T-helper 2 cell treated with Interferon-gamma antibody and Interleukin-4, amounts not matched to agents 5 μg/mL and 100 μg/mL, for 36 hours (primary cell): ENCODE measurements at regions not wholly inside any gene's neighbourhood (a gene's known extent, or its start where the extent isn't known, plus 50 kb on each side); places are given as distances from the start of the nearest gene placed in this dataset.
"Not testable (repeated sequence)": the region's sequence is repeated elsewhere in the genome, so short reads cannot be mapped to it uniquely, and the experiment has no call there.

Source experiments
- DNase-seq: peaks from one replicate; pipeline ENCODE4 v3.0.0; 2021; ENCODE audit warnings: low spot score
- H3K27ac Mint-ChIP-seq: one replicate; pipeline ENCODE4 v1.8.0; 2021; ENCODE audit warnings: mild to moderate bottlenecking, mixed read lengths
- H3K27me3 Mint-ChIP-seq: one replicate; pipeline ENCODE4 v1.8.0; 2021; ENCODE audit warnings: low read depth, mixed read lengths
- H3K36me3 Mint-ChIP-seq: one replicate; pipeline ENCODE4 v1.8.0; 2021; ENCODE audit warnings: low read depth, mixed read lengths
- H3K4me1 Mint-ChIP-seq: one replicate; pipeline ENCODE4 v1.8.0; 2021; ENCODE audit warnings: low read depth, mixed read lengths
- H3K4me3 Mint-ChIP-seq: one replicate; pipeline ENCODE4 v1.8.0; 2022; ENCODE audit warnings: mild to moderate bottlenecking, moderate library complexity, mixed read lengths
- H3K9me3 Mint-ChIP-seq: one replicate; pipeline ENCODE4 v1.8.0; 2021; ENCODE audit warnings: mixed read lengths

- H3K27me3 Mint-ChIP-seq, result no peaks in the 10 kb centered on the region
Observed at GRCh38 chr3:181252631-181253030, 263.1 kb upstream of the DNAJC19 start.

GRCh38 chr3:181250714-181251113 lies 261.2 kb upstream of the DNAJC19 start:
- no peaks in the 10 kb centered on the region for H3K9me3 Mint-ChIP-seq
- DNase-seq, result no peak
- no peak overlapping the region for H3K27ac Mint-ChIP-seq
- no peaks in the 10 kb centered on the region for H3K27me3 Mint-ChIP-seq
- H3K4me3 Mint-ChIP-seq, result no peak overlapping the region
- H3K4me1 Mint-ChIP-seq, result no peaks in the 10 kb centered on the region
- no peaks in the 10 kb centered on the region for H3K36me3 Mint-ChIP-seq

More at GRCh38 chr3:181252631-181253030, 263.1 kb upstream of the DNAJC19 start:
- Mint-ChIP-seq H3K27ac (no peak overlapping the region), H3K9me3 (no peaks in the 10 kb centered on the region), H3K4me3 (no peak overlapping the region), H3K4me1 (no peaks in the 10 kb centered on the region), H3K36me3 (no peaks in the 10 kb centered on the region)
- no peak for DNase-seq

- Mint-ChIP-seq H3K36me3 (no peaks in the 10 kb centered on the region), H3K9me3 (no peaks in the 10 kb centered on the region), H3K4me1 (no peaks in the 10 kb centered on the region), H3K4me3 (no peak overlapping the region), H3K27me3 (no peaks in the 10 kb centered on the region), H3K27ac (no peak overlapping the region)
- DNase-seq, result no peak
Observed at GRCh38 chr3:181239441-181239840, 249.9 kb upstream of the DNAJC19 start.

- Mint-ChIP-seq H3K36me3 (no peaks in the 10 kb centered on the region), H3K9me3 (no peaks in the 10 kb centered on the region), H3K4me3 (no peak overlapping the region), H3K27me3 (no peaks in the 10 kb centered on the region), H3K27ac (no peak overlapping the region), H3K4me1 (no peaks in the 10 kb centered on the region)
- DNase-seq, result no peak
Observed at GRCh38 chr3:181230258-181230657, 240.7 kb upstream of the DNAJC19 start.

GRCh38 chr3:181213347-181213746 lies 223.8 kb upstream of the DNAJC19 start:
- H3K9me3 Mint-ChIP-seq, result no peaks in the 10 kb centered on the region
- H3K27ac Mint-ChIP-seq, result no peak overlapping the region
- H3K4me3 Mint-ChIP-seq, result no peak overlapping the region
- no peaks in the 10 kb centered on the region for H3K27me3 Mint-ChIP-seq
- H3K36me3 Mint-ChIP-seq, result no peaks in the 10 kb centered on the region
- no peak for DNase-seq
- H3K4me1 Mint-ChIP-seq, result no peaks in the 10 kb centered on the region

- DNase-seq, result no peak
- Mint-ChIP-seq H3K27me3 (no peaks in the 10 kb centered on the region), H3K9me3 (no peaks in the 10 kb centered on the region), H3K27ac (no peak overlapping the region), H3K4me3 (no peak overlapping the region), H3K36me3 (no peaks in the 10 kb centered on the region), H3K4me1 (no peaks in the 10 kb centered on the region)
Observed at GRCh38 chr3:181212271-181212670, 222.7 kb upstream of the DNAJC19 start.

- Mint-ChIP-seq H3K36me3 (no peaks in the 10 kb centered on the region), H3K4me1 (no peaks in the 10 kb centered on the region), H3K27me3 (no peaks in the 10 kb centered on the region), H3K27ac (no peak overlapping the region), H3K4me3 (no peak overlapping the region), H3K9me3 (no peaks in the 10 kb centered on the region)
- no peak for DNase-seq
Observed at GRCh38 chr3:181210275-181210674, 220.7 kb upstream of the DNAJC19 start.

GRCh38 chr3:181189556-181189955 lies 200.0 kb upstream of the DNAJC19 start:
- Mint-ChIP-seq H3K9me3 (no peaks in the 10 kb centered on the region), H3K4me3 (no peak overlapping the region), H3K36me3 (no peaks in the 10 kb centered on the region)

GRCh38 chr3:181183764-181184163 lies 194.2 kb upstream of the DNAJC19 start:
- no peaks in the 10 kb centered on the region for H3K4me1 Mint-ChIP-seq

More at GRCh38 chr3:181189556-181189955, 200.0 kb upstream of the DNAJC19 start:
- H3K27ac Mint-ChIP-seq, result no peak overlapping the region
- H3K4me1 Mint-ChIP-seq, result no peaks in the 10 kb centered on the region
- H3K27me3 Mint-ChIP-seq, result no peaks in the 10 kb centered on the region
- DNase-seq, result no peak

GRCh38 chr3:181183057-181183456 lies 193.5 kb upstream of the DNAJC19 start:
- H3K4me1 Mint-ChIP-seq, H3K27ac Mint-ChIP-seq, H3K36me3 Mint-ChIP-seq, DNase-seq, H3K9me3 Mint-ChIP-seq, H3K4me3 Mint-ChIP-seq, H3K27me3 Mint-ChIP-seq: not testable (repeated sequence)

More at GRCh38 chr3:181183764-181184163, 194.2 kb upstream of the DNAJC19 start:
- no peaks in the 10 kb centered on the region for H3K36me3 Mint-ChIP-seq
- H3K9me3 Mint-ChIP-seq, result no peaks in the 10 kb centered on the region
- DNase-seq, result no peak
- no peaks in the 10 kb centered on the region for H3K27me3 Mint-ChIP-seq
- no peak overlapping the region for H3K27ac Mint-ChIP-seq
- no peak overlapping the region for H3K4me3 Mint-ChIP-seq

GRCh38 chr3:181178991-181179390 lies 189.5 kb upstream of the DNAJC19 start:
- Mint-ChIP-seq H3K9me3 (no peaks in the 10 kb centered on the region), H3K4me3 (no peak overlapping the region), H3K27ac (no peak overlapping the region), H3K4me1 (no peaks in the 10 kb centered on the region), H3K36me3 (no peaks in the 10 kb centered on the region), H3K27me3 (no peaks in the 10 kb centered on the region)
- no peak for DNase-seq

GRCh38 chr3:181176601-181177000 lies 187.1 kb upstream of the DNAJC19 start:
- H3K4me1 Mint-ChIP-seq, result no peaks in the 10 kb centered on the region
- no peaks in the 10 kb centered on the region for H3K36me3 Mint-ChIP-seq
- no peak for DNase-seq
- no peak overlapping the region for H3K4me3 Mint-ChIP-seq
- H3K9me3 Mint-ChIP-seq, result no peaks in the 10 kb centered on the region
- H3K27ac Mint-ChIP-seq, result no peak overlapping the region
- no peaks in the 10 kb centered on the region for H3K27me3 Mint-ChIP-seq

GRCh38 chr3:181174676-181175233 lies 185.2 kb upstream of the DNAJC19 start:
- no peak overlapping the region for H3K27ac Mint-ChIP-seq
- H3K4me1 Mint-ChIP-seq, result no peaks in the 10 kb centered on the region
- H3K4me3 Mint-ChIP-seq, result no peak overlapping the region
- H3K27me3 Mint-ChIP-seq, result no peaks in the 10 kb centered on the region
- no peak for DNase-seq
- no peaks in the 10 kb centered on the region for H3K36me3 Mint-ChIP-seq
- H3K9me3 Mint-ChIP-seq, result no peaks in the 10 kb centered on the region

GRCh38 chr3:181174022-181174421 lies 184.5 kb upstream of the DNAJC19 start:
- Mint-ChIP-seq H3K27me3 (no peaks in the 10 kb centered on the region), H3K4me1 (no peaks in the 10 kb centered on the region), H3K4me3 (no peak overlapping the region), H3K9me3 (no peaks in the 10 kb centered on the region), H3K36me3 (no peaks in the 10 kb centered on the region), H3K27ac (no peak overlapping the region)
- no peak for DNase-seq

- Mint-ChIP-seq H3K36me3 (no peaks in the 10 kb centered on the region), H3K27ac (no peak overlapping the region), H3K4me1 (no peaks in the 10 kb centered on the region), H3K4me3 (no peak overlapping the region), H3K27me3 (no peaks in the 10 kb centered on the region), H3K9me3 (no peaks in the 10 kb centered on the region)
- no peak for DNase-seq
Observed at GRCh38 chr3:181173227-181173626, 183.7 kb upstream of the DNAJC19 start.
